H1 (cell line): ENCODE measurements at regions not wholly inside any gene's neighbourhood (a gene's known extent, or its start where the extent isn't known, plus 50 kb on each side); places are given as distances from the start of the nearest gene placed in this dataset.

Source experiments
- CTCF ChIA-PET: fragments of 300-600 bp; sonication (Branson Sonifier 250); formaldehyde crosslinking; loops from one replicate; lab custom pipeline; 2021; ENCODE audit not compliant: partially characterized antibody; lab: Charles Lee
- POLR2A ChIA-PET: fragments of 300-600 bp; sonication (Branson Sonifier 250); formaldehyde crosslinking; loops from one replicate; lab custom pipeline; 2021; ENCODE audit warnings: inconsistent platforms; ENCODE audit not compliant: partially characterized antibody; lab: Charles Lee
- DNase-seq, 2 experiments: peaks; one replicate each; pipeline versions ENCODE4 v3.0.0 to v3.0.0-alpha.2; 2010 to 2022; ENCODE audit warnings: low spot score in 2 of 2, low read depth in 1 of 2, mixed read lengths in 1 of 2
- FAIRE-seq: peaks from 2 replicates; lab custom pipeline; 2011; peaks lifted over from hg19 to GRCh38; lab: Jason Lieb, UNC
- H2AFZ ChIP-seq: 2 replicates; pipeline ENCODE4 v1.8.1; 2012; ENCODE audit warnings: low read length, inconsistent platforms
- H2AK5ac ChIP-seq: 2 replicates; pipeline ENCODE4 v1.6.1; 2013; ENCODE audit warnings: low read depth, low read length
- H2BK120ac ChIP-seq: replicated peaks from 2 replicates; pipeline ENCODE3; 2013; ENCODE audit warnings: low read depth, low read length, inconsistent platforms
- H2BK12ac ChIP-seq: 2 replicates; pipeline ENCODE4 v1.6.1; 2013; ENCODE audit warnings: low read depth, low read length
- H2BK15ac ChIP-seq: 2 replicates; pipeline ENCODE4 v1.6.1; 2013; ENCODE audit warnings: low read length
- H2BK20ac ChIP-seq: 2 replicates; pipeline ENCODE4 v1.6.1; 2013; ENCODE audit warnings: low read length
- H2BK5ac ChIP-seq: 2 replicates; pipeline ENCODE4 v1.6.1; 2013; ENCODE audit warnings: low read depth, low read length
- H3K14ac ChIP-seq: 2 replicates; pipeline ENCODE4 v1.6.1; 2013; ENCODE audit warnings: inconsistent platforms; ENCODE audit not compliant: insufficient read length
- H3K18ac ChIP-seq: 2 replicates; pipeline ENCODE4 v1.6.1; 2013; ENCODE audit warnings: low read length; ENCODE audit errors: extremely low read depth
- H3K23ac ChIP-seq: 2 replicates; pipeline ENCODE4 v1.6.1; 2013; ENCODE audit warnings: inconsistent platforms; ENCODE audit not compliant: insufficient read length
- H3K23me2 ChIP-seq: 2 replicates; pipeline ENCODE4 v1.6.1; 2013; ENCODE audit warnings: low read depth, low read length
- H3K27ac ChIP-seq: 2 replicates; pipeline ENCODE4 v1.6.1; 2011; ENCODE audit warnings: low read depth, low read length, inconsistent platforms
- H3K27me3 ChIP-seq, 4 experiments: replicated peaks in 1 of 4; 1 replicate in 1 of 4; 2 replicates in 3 of 4; pipeline versions ENCODE4 v1.6.1 to v1.8.1; 2011 to 2013; ENCODE audit warnings: low read length in 3 of 4, mild to moderate bottlenecking in 3 of 4, inconsistent platforms in 2 of 4, mixed read lengths in 2 of 4, moderate library complexity in 1 of 4; ENCODE audit not compliant: control insufficient read depth in 3 of 4, insufficient read depth in 3 of 4; ENCODE audit errors: extremely low read depth in 1 of 4
- H3K36me3 ChIP-seq, 4 experiments: 2 replicates each; pipeline versions ENCODE4 v1.6.1 to v1.8.1; 2011 to 2013; ENCODE audit warnings: mild to moderate bottlenecking in 4 of 4, low read length in 3 of 4, moderate library complexity in 2 of 4, control low read depth in 1 of 4, inconsistent platforms in 1 of 4; ENCODE audit not compliant: insufficient read depth in 4 of 4, control insufficient read depth in 2 of 4
- H3K4ac ChIP-seq: replicated peaks from 2 replicates; pipeline ENCODE3; 2013; ENCODE audit warnings: low read length, low read depth, mixed read lengths, inconsistent platforms; ENCODE audit not compliant: insufficient read length
- H3K4me1 ChIP-seq, 4 experiments: replicated peaks in 1 of 4; 1 replicate in 1 of 4; 2 replicates in 3 of 4; pipeline versions ENCODE4 v1.6.1 to v1.8.1; 2011 to 2013; ENCODE audit warnings: low read length in 3 of 4, inconsistent platforms in 2 of 4, mixed read lengths in 1 of 4; ENCODE audit not compliant: insufficient read depth in 4 of 4, control insufficient read depth in 3 of 4
- H3K4me2 ChIP-seq, 2 experiments: 2 replicates each; pipeline versions ENCODE4 v1.6.1 to v1.8.1; 2011 to 2013; ENCODE audit warnings: low read depth in 2 of 2, low read length in 2 of 2, control low read depth in 1 of 2, inconsistent platforms in 1 of 2, mild to moderate bottlenecking in 1 of 2; ENCODE audit not compliant: insufficient read depth in 1 of 2
- H3K4me3 ChIP-seq, 4 experiments: fragments of 200-600, 300-600 bp in 1 of 4; sonication (generic), shearing (Covaris generic), sonication (Bioruptor Twin) in 1 of 4; 2 replicates each; pipeline versions ENCODE4 v1.5.1 to v1.8.1; 2011 to 2016; ENCODE audit warnings: low read length in 4 of 4, low read depth in 3 of 4, control low read depth in 2 of 4, inconsistent platforms in 2 of 4, mild to moderate bottlenecking in 2 of 4, mixed read lengths in 1 of 4, moderate library complexity in 1 of 4; ENCODE audit not compliant: insufficient read depth in 2 of 4; ENCODE audit errors: extremely low read depth in 1 of 4
- H3K56ac ChIP-seq: replicated peaks from 2 replicates; pipeline ENCODE3; 2013; ENCODE audit warnings: low read depth, mild to moderate bottlenecking, mixed read lengths, low read length, inconsistent platforms; ENCODE audit not compliant: insufficient read length
- H3K79me1 ChIP-seq: 2 replicates; pipeline ENCODE4 v1.6.1; 2013; ENCODE audit warnings: low read depth, low read length, control low read depth
- H3K79me2 ChIP-seq, 2 experiments: 2 replicates each; pipeline versions ENCODE4 v1.6.1 to v1.8.1; 2012 to 2013; ENCODE audit warnings: low read length in 2 of 2, mild to moderate bottlenecking in 2 of 2, inconsistent platforms in 1 of 2; ENCODE audit not compliant: insufficient read depth in 2 of 2, control insufficient read depth in 1 of 2
- H3K9ac ChIP-seq, 4 experiments: replicated peaks in 1 of 4; 1 replicate in 1 of 4; 2 replicates in 3 of 4; pipeline versions ENCODE4 v1.6.1 to v1.8.1; 2011 to 2013; ENCODE audit warnings: low read depth in 3 of 4, low read length in 3 of 4, control low read depth in 2 of 4, mild to moderate bottlenecking in 2 of 4, moderate library complexity in 2 of 4, inconsistent platforms in 1 of 4; ENCODE audit errors: extremely low read depth in 1 of 4
- H3K9me3 ChIP-seq, 2 experiments: 2 replicates each; pipeline versions ENCODE4 v1.6.1 to v1.8.1; 2012 to 2013; ENCODE audit warnings: mild to moderate bottlenecking in 2 of 2, moderate library complexity in 2 of 2, control low read depth in 1 of 2, inconsistent platforms in 1 of 2, low read depth in 1 of 2, low read length in 1 of 2, mixed read lengths in 1 of 2; ENCODE audit not compliant: insufficient read depth in 2 of 2
- H4K20me1 ChIP-seq, 2 experiments: replicated peaks in 1 of 2; 2 replicates each; pipeline versions ENCODE3 to v1.8.1; 2011 to 2013; ENCODE audit warnings: inconsistent platforms in 2 of 2, low read length in 2 of 2, mild to moderate bottlenecking in 1 of 2; ENCODE audit not compliant: insufficient read depth in 2 of 2, control insufficient read depth in 1 of 2
- H4K5ac ChIP-seq: 2 replicates; pipeline ENCODE4 v1.6.1; 2013; ENCODE audit warnings: low read length, low read depth, mixed read lengths, inconsistent platforms; ENCODE audit not compliant: insufficient read length
- H4K8ac ChIP-seq: 2 replicates; pipeline ENCODE4 v1.8.0; 2013; ENCODE audit warnings: mild to moderate bottlenecking, moderate library complexity, low read length, inconsistent platforms; ENCODE audit not compliant: insufficient read depth; ENCODE audit errors: extremely low read depth
- H4K91ac ChIP-seq: replicated peaks from 2 replicates; pipeline ENCODE3; 2013; ENCODE audit warnings: low read length, mixed read lengths, inconsistent platforms; ENCODE audit not compliant: insufficient read length
- ASH2L ChIP-seq: fragments of 200-600, 300-600 bp; sonication (generic); IDR thresholded peaks from one replicate; pipeline ENCODE4 v1.7.1; 2017; ENCODE audit warnings: low read length
- ATF2 ChIP-seq: IDR thresholded peaks from 2 replicates; pipeline ENCODE4 v1.6.1; 2012; ENCODE audit warnings: low read length, inconsistent platforms
- CBX8 ChIP-seq: fragments of 300-800, 300-1000 bp; sonication (generic); IDR thresholded peaks from 2 replicates; pipeline ENCODE4 v1.7.1; 2016; ENCODE audit warnings: low read depth, low read length, borderline replicate concordance
- CTBP2 ChIP-seq: IDR thresholded peaks from 2 replicates; pipeline ENCODE4 v1.7.0; 2011; ENCODE audit warnings: borderline replicate concordance, mild to moderate bottlenecking, moderate library complexity, mixed read lengths, low read length; ENCODE audit not compliant: insufficient read depth, insufficient read length
- KDM4A ChIP-seq: IDR thresholded peaks from one replicate; pipeline ENCODE4 v1.7.1; 2012; ENCODE audit warnings: low read depth, mild to moderate bottlenecking, moderate library complexity, low read length, inconsistent platforms; ENCODE audit not compliant: severe bottlenecking
- KDM5A ChIP-seq: fragments of 200-600 bp; IDR thresholded peaks from 2 replicates; pipeline ENCODE4 v1.7.1; 2012; ENCODE audit warnings: mild to moderate bottlenecking, low read length, inconsistent platforms, mixed read lengths
- POLR2A ChIP-seq, 2 experiments: IDR thresholded peaks; 1 replicate in 1 of 2; 2 replicates in 1 of 2; pipeline ENCODE4 v1.6.1; 2011; ENCODE audit warnings: low read depth in 2 of 2, low read length in 2 of 2, mild to moderate bottlenecking in 2 of 2; ENCODE audit errors: control extremely low read depth in 1 of 2
- POU5F1 ChIP-seq: IDR thresholded peaks from 2 replicates; pipeline ENCODE4 v1.6.1; 2011; ENCODE audit warnings: low read depth, mild to moderate bottlenecking, low read length, moderate library complexity
- RNF2 ChIP-seq: fragments of 200-900, 300-1000 bp; sonication (generic); IDR thresholded peaks from 2 replicates; pipeline ENCODE4 v1.7.1; 2016; ENCODE audit warnings: borderline replicate concordance, low read depth, mild to moderate bottlenecking, antibody characterized with exemption, low read length; ENCODE audit not compliant: poor library complexity, severe bottlenecking; ENCODE audit errors: missing control alignments
- SIN3A ChIP-seq, 2 experiments: IDR thresholded peaks in 1 of 2; conservative IDR thresholded peaks in 1 of 2; 2 replicates each; pipeline ENCODE4 v1.6.1; 2011 to 2012; ENCODE audit warnings: low read length in 2 of 2, improper control_type of control experiment in 1 of 2, low read depth in 1 of 2, mild to moderate bottlenecking in 1 of 2
- TEAD4 ChIP-seq: IDR thresholded peaks from 2 replicates; pipeline ENCODE4 v1.6.1; 2012; ENCODE audit warnings: low read depth, low read length, inconsistent platforms, mixed read lengths
- USF2 ChIP-seq: IDR thresholded peaks from 2 replicates; pipeline ENCODE4 v1.6.1; 2011; ENCODE audit warnings: low read length, improper control_type of control experiment
- WGBS, 2 experiments: shearing (Covaris generic) in 1 of 2; methylation state at CpG; one replicate each; pipeline versions ENCODE4 v1.1.6 to v1.1.7; 2013 to 2015; ENCODE audit warnings: low lambda C conversion rate in 2 of 2, mixed read lengths in 2 of 2, inconsistent platforms in 1 of 2, low coverage in 1 of 2, missing lambda C conversion rate in 1 of 2; ENCODE audit not compliant: insufficient replicate concordance in 2 of 2, insufficient coverage in 1 of 2, insufficient read length in 1 of 2; ENCODE audit errors: extremely low coverage in 1 of 2, missing lambda C conversion rate in 1 of 2; 5-methylcytosine and 5-hydroxymethylcytosine counted together

GRCh38 chr9:12232836-12233235 is 460.3 kb upstream of the TYRP1 start:
- Histone ChIP-seq H2BK120ac (no peak overlapping the region), H2AK5ac (no peak overlapping the region), H3K14ac (no peak overlapping the region), H3K79me2 (no peaks in the 10 kb centered on the region), H3K27me3 (no peaks in the 10 kb centered on the region), H2BK15ac (no peak overlapping the region), H3K56ac (no peak overlapping the region), H3K4ac (no peak overlapping the region), H4K20me1 (no peaks in the 10 kb centered on the region), H3K36me3 (no peaks in the 10 kb centered on the region), H3K4me1 (no peaks in the 10 kb centered on the region), H3K4me2 (no peak overlapping the region), H3K9ac (no peak overlapping the region), H3K23ac (no peak overlapping the region), H4K5ac (no peak overlapping the region), H2BK12ac (no peak overlapping the region), H3K9me3 (peaks cover 18 to 24% of the 10 kb centered on the region in 2 experiments), H4K8ac (no peak overlapping the region), H2BK5ac (no peak overlapping the region), H2BK20ac (no peak overlapping the region), H3K4me3 (no peak overlapping the region), H3K23me2 (peaks cover 3% of the 10 kb centered on the region; the same call in 1 of the 2 replicates), H2AFZ (no peak overlapping the region), H3K79me1 (no peaks in the 10 kb centered on the region), H3K18ac (no peak overlapping the region), H3K27ac (no peak overlapping the region), H4K91ac (no peak overlapping the region)
- FAIRE-seq (no peak), DNase-seq (no peak)
- ChIA-PET POLR2A (no interaction called here), CTCF (no interaction called here)
- WGBS, 2 experiments: 89% methylated on average over 3 of the region's 3 CpGs; no CpG with 5 or more reads in 1 of the 2 experiments
- TF ChIP-seq POU5F1: no peak
- TF ChIP-seq KDM4A: no peak
- no peak for TF ChIP-seq RNF2
- no peak for TF ChIP-seq POLR2A (IDR thresholded peaks at IDR 0.05; ENCODE audit: control extremely low read depth in 1 of 2, low read depth in 2 of 2, low read length in 2 of 2)
- no peak for TF ChIP-seq SIN3A (conservative IDR thresholded peaks at IDR 0.05 in 1 of 2, IDR thresholded peaks at IDR 0.05 in 1 of 2; ENCODE audit: low read depth in 1 of 2, low read length in 2 of 2)
- no peak for TF ChIP-seq ATF2
- no peak for TF ChIP-seq TEAD4
- TF ChIP-seq KDM5A: no peak
- no peak for TF ChIP-seq CBX8
- TF ChIP-seq CTBP2: no peak
- no peak for TF ChIP-seq USF2
- no peak for TF ChIP-seq ASH2L
